OCI-LY3 (cell line): ENCODE measurements at regions not wholly inside any gene's neighbourhood (a gene's known extent, or its start where the extent isn't known, plus 50 kb on each side); places are given as distances from the start of the nearest gene placed in this dataset.

Experiments
- H2AFZ ChIP-seq: fragments of 200-600, 300-600 bp; shearing (Covaris generic); 2 replicates; pipeline ENCODE4 v1.6.0; 2014; ENCODE audit warnings: antibody characterized with exemption, low read depth, low read length
- H3K27ac ChIP-seq: fragments of 200-600, 300-600 bp; sonication (generic); 2 replicates; pipeline ENCODE4 v1.5.1; 2014; ENCODE audit warnings: mild to moderate bottlenecking, low read length, moderate library complexity, mixed read lengths
- H3K27me3 ChIP-seq: fragments of 200-600, 300-600 bp; sonication (generic); 2 replicates; pipeline ENCODE4 v1.6.1; 2014; ENCODE audit warnings: low read depth, low read length, mixed read lengths
- H3K36me3 ChIP-seq: fragments of 200-600, 300-600 bp; sonication (generic); replicated peaks from 2 replicates; pipeline ENCODE3; 2014; ENCODE audit warnings: low read depth, low read length, mixed read lengths
- H3K4me1 ChIP-seq: fragments of 300-600, 200-600 bp; sonication (generic); 2 replicates; pipeline ENCODE4 v1.6.1; 2014; ENCODE audit warnings: low read length, mixed read lengths
- H3K4me2 ChIP-seq: fragments of 200-600, 300-600 bp; sonication (generic); 2 replicates; pipeline ENCODE4 v1.6.1; 2014; ENCODE audit warnings: low read length, mixed read lengths
- H3K4me3 ChIP-seq: fragments of 300-600, 200-600 bp; sonication (generic); 2 replicates; pipeline ENCODE4 v1.5.1; 2014; ENCODE audit warnings: antibody characterized with exemption, mild to moderate bottlenecking, low read length, moderate library complexity
- H3K79me2 ChIP-seq: fragments of 300-600, 200-600 bp; shearing (Covaris generic); 2 replicates; pipeline ENCODE4 v1.6.1; 2014; ENCODE audit warnings: mild to moderate bottlenecking, low read length, mixed read lengths
- H3K9ac ChIP-seq: fragments of 300-600, 200-600 bp; shearing (Covaris generic); 2 replicates; pipeline ENCODE4 v1.6.0; 2014; ENCODE audit warnings: mild to moderate bottlenecking, low read length, moderate library complexity
- H3K9me3 ChIP-seq: fragments of 200-600, 300-600 bp; shearing (Covaris generic); 2 replicates; pipeline ENCODE4 v1.6.1; 2014; ENCODE audit warnings: low read length, mixed read lengths; ENCODE audit not compliant: insufficient read depth
- H4K20me1 ChIP-seq: fragments of 200-600, 300-600 bp; sonication (generic); 2 replicates; pipeline ENCODE4 v1.6.1; 2016; ENCODE audit warnings: low read length, mixed read lengths; ENCODE audit not compliant: insufficient read depth
- EZH2phosphoT487 ChIP-seq: fragments of 200-600 bp; shearing (Covaris generic); IDR thresholded peaks from 2 replicates; pipeline ENCODE4 v1.6.1; 2018; ENCODE audit warnings: antibody characterized with exemption, mixed run types, low read depth
- TF ChIP-seq, protein P1 (sequence below): fragments of 200-600, 300-600 bp; sonication (generic); IDR thresholded peaks from 2 replicates; pipeline ENCODE4 v1.5.1; 2014; ENCODE audit warnings: antibody characterized with exemption, low read length, low read depth

DNA sequence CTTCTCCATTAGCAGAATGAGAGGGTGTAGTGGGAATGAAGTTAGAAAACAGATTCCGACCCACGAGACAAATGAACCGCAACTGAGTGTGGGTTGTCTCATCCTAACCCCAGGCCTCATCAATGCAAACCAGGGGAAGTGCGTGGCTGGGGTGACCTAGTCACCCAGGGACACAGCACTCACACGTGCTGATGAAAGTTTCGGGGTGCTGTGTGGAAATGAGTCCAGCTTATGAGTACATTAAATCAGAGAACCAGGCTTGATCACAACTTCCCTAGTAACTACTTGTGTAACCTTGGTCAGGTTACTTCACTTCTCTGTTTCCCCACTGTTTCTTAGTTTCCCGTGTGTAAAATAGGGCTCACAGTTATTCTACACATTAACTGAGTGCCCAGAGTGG lies 95.4 kb upstream of the CDKN3 start:
- no peak overlapping the region for H3K4me2 ChIP-seq
- no peak overlapping the region for H3K27ac ChIP-seq

DNA sequence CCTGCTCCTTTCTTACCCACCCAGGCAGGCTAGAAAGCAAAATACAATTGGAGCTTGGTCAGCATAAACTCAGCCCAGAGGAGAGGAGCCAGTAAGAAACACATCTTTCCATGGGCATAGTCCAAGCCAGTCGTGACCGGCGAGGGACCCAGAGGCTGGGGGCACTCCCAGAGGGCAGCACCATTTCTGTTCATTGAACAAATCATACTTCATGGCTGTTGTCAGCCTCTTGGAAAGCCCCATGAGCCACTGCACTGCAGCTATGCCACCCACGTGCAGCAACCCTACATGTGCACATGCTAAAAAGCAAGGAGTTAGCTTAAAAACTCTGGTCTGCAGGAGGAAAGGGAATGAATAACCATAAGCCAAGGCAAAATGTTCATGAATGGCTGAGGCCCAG lies 90.0 kb upstream of the CDKN3 start:
- Histone ChIP-seq H3K9me3 (no peaks in the 10 kb centered on the region), H3K79me2 (no peaks in the 10 kb centered on the region), H3K36me3 (no peaks in the 10 kb centered on the region), H4K20me1 (no peaks in the 10 kb centered on the region), H3K27ac (no peak overlapping the region), H2AFZ (no peak overlapping the region), H3K27me3 (0 out of 2 replicates have a peak, but pooled peaks cover 2% of the 10 kb centered on the region), H3K9ac (no peak overlapping the region), H3K4me1 (peaks cover 1% of the 10 kb centered on the region; the same call in 1 of the 2 replicates), H3K4me2 (no peak overlapping the region), H3K4me3 (no peak overlapping the region)
- TF ChIP-seq, protein P1, sequence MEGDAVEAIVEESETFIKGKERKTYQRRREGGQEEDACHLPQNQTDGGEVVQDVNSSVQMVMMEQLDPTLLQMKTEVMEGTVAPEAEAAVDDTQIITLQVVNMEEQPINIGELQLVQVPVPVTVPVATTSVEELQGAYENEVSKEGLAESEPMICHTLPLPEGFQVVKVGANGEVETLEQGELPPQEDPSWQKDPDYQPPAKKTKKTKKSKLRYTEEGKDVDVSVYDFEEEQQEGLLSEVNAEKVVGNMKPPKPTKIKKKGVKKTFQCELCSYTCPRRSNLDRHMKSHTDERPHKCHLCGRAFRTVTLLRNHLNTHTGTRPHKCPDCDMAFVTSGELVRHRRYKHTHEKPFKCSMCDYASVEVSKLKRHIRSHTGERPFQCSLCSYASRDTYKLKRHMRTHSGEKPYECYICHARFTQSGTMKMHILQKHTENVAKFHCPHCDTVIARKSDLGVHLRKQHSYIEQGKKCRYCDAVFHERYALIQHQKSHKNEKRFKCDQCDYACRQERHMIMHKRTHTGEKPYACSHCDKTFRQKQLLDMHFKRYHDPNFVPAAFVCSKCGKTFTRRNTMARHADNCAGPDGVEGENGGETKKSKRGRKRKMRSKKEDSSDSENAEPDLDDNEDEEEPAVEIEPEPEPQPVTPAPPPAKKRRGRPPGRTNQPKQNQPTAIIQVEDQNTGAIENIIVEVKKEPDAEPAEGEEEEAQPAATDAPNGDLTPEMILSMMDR, result no peak
- no peak for TF ChIP-seq EZH2phosphoT487

More for the DNA sequence above, 95.4 kb upstream of the CDKN3 start:
- no peaks in the 10 kb centered on the region for H3K36me3 ChIP-seq
- no peaks in the 10 kb centered on the region for H3K9me3 ChIP-seq
- no peak overlapping the region for H3K4me3 ChIP-seq
- H3K27me3 ChIP-seq, result 0 out of 2 replicates have a peak, but pooled peaks cover 2% of the 10 kb centered on the region
- no peak overlapping the region for H3K9ac ChIP-seq
- no peaks in the 10 kb centered on the region for H3K79me2 ChIP-seq
- no peaks in the 10 kb centered on the region for H4K20me1 ChIP-seq
- H2AFZ ChIP-seq, result peak overlapping the region; percentile 41; the same call in 1 of the 2 replicates
- peaks cover 10% of the 10 kb centered on the region for H3K4me1 ChIP-seq
- TF ChIP-seq EZH2phosphoT487, result no peak
- TF ChIP-seq, protein P1, result no peak

DNA sequence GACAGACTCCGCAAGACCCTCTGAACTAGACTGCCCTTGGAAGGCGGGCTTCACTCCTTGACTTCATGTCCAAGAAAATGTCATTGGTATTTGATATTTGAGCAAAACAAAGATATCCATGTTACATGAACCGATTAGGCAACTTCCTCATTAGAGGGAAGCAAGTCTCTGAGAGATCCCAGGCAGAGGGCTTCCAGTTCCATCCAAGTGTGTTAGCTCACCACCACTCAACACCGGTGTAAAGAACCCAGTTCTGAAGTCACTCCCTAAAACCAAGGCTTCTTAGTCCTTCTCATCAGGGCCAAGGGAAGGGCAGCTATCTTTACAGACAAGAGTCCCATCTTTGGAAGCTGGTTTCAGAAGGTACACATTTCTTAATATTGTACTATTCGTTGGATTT lies 87.2 kb upstream of the CDKN3 start:
- 0 out of 2 replicates have a peak, but pooled peaks cover 2% of the 10 kb centered on the region for H3K27me3 ChIP-seq
- H3K4me3 ChIP-seq, result no peak overlapping the region
- H3K4me1 ChIP-seq, result no peaks in the 10 kb centered on the region
- H3K9ac ChIP-seq, result no peak overlapping the region
- no peaks in the 10 kb centered on the region for H3K79me2 ChIP-seq
- no peak overlapping the region for H2AFZ ChIP-seq
- H3K9me3 ChIP-seq, result no peaks in the 10 kb centered on the region
- TF ChIP-seq, protein P1, result no peak
- no peak for TF ChIP-seq EZH2phosphoT487
- H3K4me2 ChIP-seq, result no peak overlapping the region
- H3K27ac ChIP-seq, result no peak overlapping the region
- H4K20me1 ChIP-seq, result no peaks in the 10 kb centered on the region
- H3K36me3 ChIP-seq, result no peaks in the 10 kb centered on the region

DNA sequence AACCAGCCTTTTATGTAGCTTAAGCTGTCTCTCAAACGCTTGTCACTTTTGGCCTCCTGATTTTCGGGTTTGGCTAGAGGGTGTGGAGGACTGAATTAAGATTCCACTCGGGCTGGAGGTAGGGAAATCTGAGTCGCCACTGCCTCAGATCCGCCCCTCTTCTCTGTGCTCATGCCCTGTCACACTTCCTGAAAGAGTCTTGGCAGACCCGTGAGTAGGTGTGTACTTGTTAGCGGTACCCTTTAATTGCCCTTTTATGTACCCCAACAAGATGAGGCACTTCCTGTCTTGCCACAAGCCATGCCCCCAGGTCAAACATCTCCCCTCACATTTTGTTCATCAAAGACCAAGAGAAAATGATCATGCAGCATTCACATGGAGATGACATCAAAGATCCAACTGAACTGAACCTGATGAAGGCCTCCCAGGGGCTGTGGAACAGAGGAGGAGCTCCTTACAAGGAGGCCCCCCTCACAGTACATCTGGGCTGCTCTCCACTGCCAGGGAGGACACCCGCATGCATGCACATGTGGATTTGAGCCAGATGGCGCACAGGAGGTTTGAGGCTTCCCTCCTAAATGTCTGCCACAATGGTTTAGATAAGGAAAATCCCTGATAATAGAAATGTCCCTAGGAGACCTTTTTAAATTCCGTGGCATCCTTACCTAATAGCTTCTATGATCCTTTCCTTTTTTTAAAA lies 86.5 kb upstream of the CDKN3 start:
- Histone ChIP-seq H3K9ac (no peak overlapping the region), H3K4me1 (no peaks in the 10 kb centered on the region), H4K20me1 (no peaks in the 10 kb centered on the region), H3K36me3 (no peaks in the 10 kb centered on the region), H3K79me2 (no peaks in the 10 kb centered on the region), H3K27me3 (no peaks in the 10 kb centered on the region), H3K4me3 (no peak overlapping the region), H3K9me3 (no peaks in the 10 kb centered on the region), H2AFZ (no peak overlapping the region), H3K4me2 (no peak overlapping the region), H3K27ac (no peak overlapping the region)
- TF ChIP-seq EZH2phosphoT487, result no peak
- TF ChIP-seq, protein P1, result no peak
